SH-SY5Y (cell line): ENCODE measurements at regions not wholly inside any gene's neighbourhood (a gene's known extent, or its start where the extent isn't known, plus 50 kb on each side); places are given as distances from the start of the nearest gene placed in this dataset.

ENCODE experiments used
- GATA2 ChIP-seq: IDR thresholded peaks from 2 replicates; pipeline ENCODE4 v1.6.1; 2011; ENCODE audit warnings: mild to moderate bottlenecking, low read depth, low read length
- GATA3 ChIP-seq: IDR thresholded peaks from 2 replicates; pipeline ENCODE4 v1.6.1; 2011; ENCODE audit warnings: low read depth, mild to moderate bottlenecking, low read length, moderate library complexity

GRCh38 chr2:5064687-5065086, 627.5 kb upstream of the SOX11 start:
- TF ChIP-seq GATA3 (no peak), GATA2 (no peak)
